ENCODE measurements at regions not wholly inside any gene's neighbourhood (a gene's known extent, or its start where the extent isn't known, plus 50 kb on each side); places are given as distances from the start of the nearest gene placed in this dataset.
A peak's percentile ranks its signal among the peaks of the same experiment; 100 is the strongest.

DNA sequence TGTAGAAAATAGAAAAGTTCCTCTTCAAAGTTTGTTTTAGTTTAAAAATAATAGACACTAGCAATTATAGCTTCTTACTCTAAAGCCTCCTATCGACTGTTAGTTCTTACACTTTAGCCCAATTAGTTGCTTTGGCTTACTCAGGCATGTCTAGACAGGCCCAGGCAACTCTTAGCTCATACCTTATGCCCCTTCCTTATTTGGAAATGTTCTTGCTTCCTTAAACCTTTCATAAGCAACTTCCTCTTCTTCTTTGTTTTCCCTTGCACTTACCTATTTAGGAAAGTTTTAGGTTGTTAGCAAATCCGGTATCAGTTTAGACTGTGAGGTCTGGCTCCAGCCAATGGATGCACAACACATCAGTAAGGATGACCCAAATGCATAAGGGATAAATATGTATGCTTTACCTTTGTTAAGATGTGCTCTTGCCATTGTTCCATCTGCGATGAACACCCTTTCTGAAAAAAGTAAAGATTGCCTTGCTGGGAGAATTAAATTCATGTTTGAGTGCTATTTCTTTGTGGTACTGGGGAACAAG, 1277.5 kb upstream of the CNTN5 start:
- peak overlapping the region; percentile 11 to 49; a peak in 1 of 4 replicates for H4K8ac ChIP-seq (ENCODE audit: low read depth in 2 of 2, low read length in 2 of 2)
- H2AK9ac ChIP-seq (replicated peaks; ENCODE audit: low read depth, low read length, poor library complexity) = no peak overlapping the region
- H3K56ac ChIP-seq (ENCODE audit: extremely low read depth, insufficient read depth, low read length) = no peak overlapping the region
- WGBS, 2 experiments (ENCODE audit: extremely low coverage in 2 of 2, insufficient read length in 1 of 2) = 80% methylated on average over 1 of the region's 3 CpGs; no CpG with 5 or more reads in 1 of the 2 experiments
- peaks cover 2% of the 10 kb centered on the region; the same call in 1 of the 2 replicates for H3K9me3 ChIP-seq (ENCODE audit: control insufficient read depth, insufficient read depth, low read length)
- H2BK15ac ChIP-seq (ENCODE audit: low read depth, low read length) = no peak overlapping the region
- no peak overlapping the region for H3K14ac ChIP-seq (replicated peaks; ENCODE audit: low read depth, low read length)
- H2BK20ac ChIP-seq (ENCODE audit: low read depth, low read length) = peak overlapping the region; percentile 63; the same call in 1 of the 2 replicates
- TF ChIP-seq RFX5 (IDR thresholded peaks at IDR 0.05; ENCODE audit: low read depth, low read length) (no peak), CHD1 (IDR thresholded peaks at IDR 0.05; ENCODE audit: low read depth, low read length) (no peak)
- TF ChIP-seq, protein P1, sequence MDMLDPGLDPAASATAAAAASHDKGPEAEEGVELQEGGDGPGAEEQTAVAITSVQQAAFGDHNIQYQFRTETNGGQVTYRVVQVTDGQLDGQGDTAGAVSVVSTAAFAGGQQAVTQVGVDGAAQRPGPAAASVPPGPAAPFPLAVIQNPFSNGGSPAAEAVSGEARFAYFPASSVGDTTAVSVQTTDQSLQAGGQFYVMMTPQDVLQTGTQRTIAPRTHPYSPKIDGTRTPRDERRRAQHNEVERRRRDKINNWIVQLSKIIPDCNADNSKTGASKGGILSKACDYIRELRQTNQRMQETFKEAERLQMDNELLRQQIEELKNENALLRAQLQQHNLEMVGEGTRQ (IDR thresholded peaks at IDR 0.05; ENCODE audit: low read depth, low read length) = no peak
- no peak overlapping the region for H3K23ac ChIP-seq (ENCODE audit: low read depth, low read length)
- peak; percentile 29 for DNase-seq
- no peaks in the 10 kb centered on the region for H3K9me1 ChIP-seq (ENCODE audit: insufficient read depth, low read length)
- H2AK5ac ChIP-seq (ENCODE audit: low read depth, low read length) = no peak overlapping the region
- dilution Hi-C loops (cut with HindIII; ENCODE audit: low sequenced_read_pairs, unreplicated experiment) = no loop called here
- H3K27me3 ChIP-seq (ENCODE audit: control insufficient read depth, insufficient read depth, low read length) = no peaks in the 10 kb centered on the region
- BruUV-seq (replicated peaks) = no TSS peak
- H3K79me1 ChIP-seq (ENCODE audit: low read depth in 1 of 2, low read length in 2 of 2) = no peaks in the 10 kb centered on the region
- no peak overlapping the region for H2BK120ac ChIP-seq (ENCODE audit: low read depth, low read length)
- H3K4me1 ChIP-seq (ENCODE audit: control insufficient read depth, insufficient read depth, low read length) = no peaks in the 10 kb centered on the region; the same call in 1 of the 2 replicates
- H3K4ac ChIP-seq (ENCODE audit: low read depth, low read length) = 0 out of 2 replicates have a peak overlapping the region, but pooled peaks have one; percentile 42
- ChIA-PET POLR2A (ENCODE audit: unreplicated experiment) (no interaction called here), CTCF (interaction anchor here (0.6 kb wide), 1 partner anchor 93 kb away, joined by 3 read pairs; no protein-coding TSS in a partner anchor)
- ATAC-seq (ENCODE audit: low read depth) = no peak
- no peaks in the 10 kb centered on the region for H4K20me1 ChIP-seq (ENCODE audit: insufficient read depth, low read length)
- H2BK5ac ChIP-seq (ENCODE audit: low read depth, low read length, poor library complexity, severe bottlenecking) = peak overlapping the region; percentile 19
- H3K18ac ChIP-seq (ENCODE audit: low read depth, low read length) = no peak overlapping the region
- no peak overlapping the region for H3K4me2 ChIP-seq (ENCODE audit: low read depth, low read length)
- H4K5ac ChIP-seq (ENCODE audit: low read depth, low read length) = no peak overlapping the region
- no peak overlapping the region for H3K27ac ChIP-seq (ENCODE audit: insufficient read depth, low read length)
- in situ Hi-C loops (cut with MboI; ENCODE audit: low sequenced_read_pairs) = no loop called here
- H2AFZ ChIP-seq (replicated peaks; ENCODE audit: low read length, poor library complexity) = no peak overlapping the region
- no peak overlapping the region for H3K4me3 ChIP-seq (ENCODE audit: insufficient read depth, low read depth, low read length)
- no peaks in the 10 kb centered on the region for H3K36me3 ChIP-seq (ENCODE audit: control insufficient read depth, insufficient read depth, low read length)
- H4K91ac ChIP-seq (ENCODE audit: insufficient read depth, low read depth, low read length) = no peak overlapping the region
- intact Hi-C loops (cut with micrococcal nuclease) = no loop called here
- H3K9ac ChIP-seq (ENCODE audit: low read depth, low read length) = no peak overlapping the region

All from IMR-90 (cell line).